ENCODE measurements at regions not wholly inside any gene's neighbourhood (a gene's known extent, or its start where the extent isn't known, plus 50 kb on each side); places are given as distances from the start of the nearest gene placed in this dataset.

GRCh38 chr22:48045369-48045768 lies 1282.9 kb downstream of the TBC1D22A start:
- Histone ChIP-seq H3K27ac (no peak overlapping the region), H3K4me3 (no peak overlapping the region), H3K36me3 (replicated peaks in 1 of 2) (no peaks in the 10 kb centered on the region), H3K4me1 (replicated peaks in 1 of 2) (no peaks in the 10 kb centered on the region), H3K27me3 (no peaks in the 10 kb centered on the region), H3K9me3 (replicated peaks in 1 of 3) (no peaks in the 10 kb centered on the region)
- WGBS, 4 donors: 55 to 67% (median 63%) methylated on average over 4 of the region's 4 CpGs
- no peak for DNase-seq
- intact Hi-C loops (cut with DNase I): no loop called here
- TF ChIP-seq POLR2A (IDR thresholded peaks at IDR 0.05) (no peak), CTCF (IDR thresholded peaks at IDR 0.05) (no peak)

GRCh38 chr22:48044487-48045060 lies 1282.1 kb downstream of the TBC1D22A start:
- Histone ChIP-seq H3K36me3 (replicated peaks in 1 of 2) (no peaks in the 10 kb centered on the region), H3K4me3 (no peak overlapping the region), H3K4me1 (replicated peaks in 1 of 2) (no peaks in the 10 kb centered on the region), H3K27me3 (no peaks in the 10 kb centered on the region), H3K27ac (no peak overlapping the region), H3K9me3 (replicated peaks in 1 of 3) (no peaks in the 10 kb centered on the region)
- WGBS, 4 donors: 47 to 59% (median 57%) methylated on average over 9 of the region's 9 CpGs
- DNase-seq: no peak
- intact Hi-C loops (cut with DNase I): no loop called here
- TF ChIP-seq CTCF (IDR thresholded peaks at IDR 0.05): no peak
- no peak for TF ChIP-seq POLR2A (IDR thresholded peaks at IDR 0.05)

GRCh38 chr22:48043581-48043980 lies 1281.1 kb downstream of the TBC1D22A start:
- Histone ChIP-seq H3K27me3 (no peaks in the 10 kb centered on the region), H3K36me3 (replicated peaks in 1 of 2) (no peaks in the 10 kb centered on the region), H3K27ac (no peak overlapping the region), H3K4me3 (no peak overlapping the region), H3K4me1 (replicated peaks in 1 of 2) (no peaks in the 10 kb centered on the region), H3K9me3 (replicated peaks in 1 of 3) (no peaks in the 10 kb centered on the region)
- 83 to 88% (median 84%) methylated on average over 6 of the region's 6 CpGs for WGBS, 4 donors
- no peak for TF ChIP-seq CTCF (IDR thresholded peaks at IDR 0.05)
- TF ChIP-seq POLR2A (IDR thresholded peaks at IDR 0.05): no peak
- DNase-seq: no peak
- intact Hi-C loops (cut with DNase I): no loop called here

GRCh38 chr22:48042621-48043395 lies 1280.4 kb downstream of the TBC1D22A start:
- no peaks in the 10 kb centered on the region for H3K4me1 ChIP-seq (replicated peaks in 1 of 2)
- TF ChIP-seq CTCF (IDR thresholded peaks at IDR 0.05) (no peak), POLR2A (IDR thresholded peaks at IDR 0.05) (no peak)
- 87 to 97% (median 91%) methylated on average over 6 to 17 of the region's 17 CpGs for WGBS, 4 donors
- DNase-seq: no peak
- no peak overlapping the region for H3K4me3 ChIP-seq
- no peaks in the 10 kb centered on the region for H3K9me3 ChIP-seq (replicated peaks in 1 of 3)
- no peak overlapping the region for H3K27ac ChIP-seq
- peaks cover 3% of the 10 kb centered on the region for H3K27me3 ChIP-seq
- intact Hi-C loops (cut with DNase I): no loop called here
- no peaks in the 10 kb centered on the region for H3K36me3 ChIP-seq (replicated peaks in 1 of 2)

Data from adrenal gland (tissue), 9 donors.